H1 (cell line): ENCODE measurements at regions not wholly inside any gene's neighbourhood (a gene's known extent, or its start where the extent isn't known, plus 50 kb on each side); places are given as distances from the start of the nearest gene placed in this dataset.

Experiments
- CTCF ChIA-PET: fragments of 300-600 bp; sonication (Branson Sonifier 250); formaldehyde crosslinking; loops from one replicate; lab custom pipeline; 2021; ENCODE audit not compliant: partially characterized antibody; lab: Charles Lee
- POLR2A ChIA-PET: fragments of 300-600 bp; sonication (Branson Sonifier 250); formaldehyde crosslinking; loops from one replicate; lab custom pipeline; 2021; ENCODE audit warnings: inconsistent platforms; ENCODE audit not compliant: partially characterized antibody; lab: Charles Lee
- DNase-seq, 2 experiments: peaks; one replicate each; pipeline versions ENCODE4 v3.0.0 to v3.0.0-alpha.2; 2010 to 2022; ENCODE audit warnings: low spot score in 2 of 2, low read depth in 1 of 2, mixed read lengths in 1 of 2
- FAIRE-seq: peaks from 2 replicates; lab custom pipeline; 2011; peaks lifted over from hg19 to GRCh38; lab: Jason Lieb, UNC
- H2AFZ ChIP-seq: 2 replicates; pipeline ENCODE4 v1.8.1; 2012; ENCODE audit warnings: low read length, inconsistent platforms
- H2AK5ac ChIP-seq: 2 replicates; pipeline ENCODE4 v1.6.1; 2013; ENCODE audit warnings: low read depth, low read length
- H2BK120ac ChIP-seq: replicated peaks from 2 replicates; pipeline ENCODE3; 2013; ENCODE audit warnings: low read depth, low read length, inconsistent platforms
- H2BK12ac ChIP-seq: 2 replicates; pipeline ENCODE4 v1.6.1; 2013; ENCODE audit warnings: low read depth, low read length
- H2BK15ac ChIP-seq: 2 replicates; pipeline ENCODE4 v1.6.1; 2013; ENCODE audit warnings: low read length
- H2BK20ac ChIP-seq: 2 replicates; pipeline ENCODE4 v1.6.1; 2013; ENCODE audit warnings: low read length
- H2BK5ac ChIP-seq: 2 replicates; pipeline ENCODE4 v1.6.1; 2013; ENCODE audit warnings: low read depth, low read length
- H3K14ac ChIP-seq: 2 replicates; pipeline ENCODE4 v1.6.1; 2013; ENCODE audit warnings: inconsistent platforms; ENCODE audit not compliant: insufficient read length
- H3K18ac ChIP-seq: 2 replicates; pipeline ENCODE4 v1.6.1; 2013; ENCODE audit warnings: low read length; ENCODE audit errors: extremely low read depth
- H3K23ac ChIP-seq: 2 replicates; pipeline ENCODE4 v1.6.1; 2013; ENCODE audit warnings: inconsistent platforms; ENCODE audit not compliant: insufficient read length
- H3K23me2 ChIP-seq: 2 replicates; pipeline ENCODE4 v1.6.1; 2013; ENCODE audit warnings: low read depth, low read length
- H3K27ac ChIP-seq: 2 replicates; pipeline ENCODE4 v1.6.1; 2011; ENCODE audit warnings: low read depth, low read length, inconsistent platforms
- H3K27me3 ChIP-seq, 4 experiments: replicated peaks in 1 of 4; 1 replicate in 1 of 4; 2 replicates in 3 of 4; pipeline versions ENCODE4 v1.6.1 to v1.8.1; 2011 to 2013; ENCODE audit warnings: low read length in 3 of 4, mild to moderate bottlenecking in 3 of 4, inconsistent platforms in 2 of 4, mixed read lengths in 2 of 4, moderate library complexity in 1 of 4; ENCODE audit not compliant: control insufficient read depth in 3 of 4, insufficient read depth in 3 of 4; ENCODE audit errors: extremely low read depth in 1 of 4
- H3K36me3 ChIP-seq, 4 experiments: 2 replicates each; pipeline versions ENCODE4 v1.6.1 to v1.8.1; 2011 to 2013; ENCODE audit warnings: mild to moderate bottlenecking in 4 of 4, low read length in 3 of 4, moderate library complexity in 2 of 4, control low read depth in 1 of 4, inconsistent platforms in 1 of 4; ENCODE audit not compliant: insufficient read depth in 4 of 4, control insufficient read depth in 2 of 4
- H3K4ac ChIP-seq: replicated peaks from 2 replicates; pipeline ENCODE3; 2013; ENCODE audit warnings: low read length, low read depth, mixed read lengths, inconsistent platforms; ENCODE audit not compliant: insufficient read length
- H3K4me1 ChIP-seq, 4 experiments: replicated peaks in 1 of 4; 1 replicate in 1 of 4; 2 replicates in 3 of 4; pipeline versions ENCODE4 v1.6.1 to v1.8.1; 2011 to 2013; ENCODE audit warnings: low read length in 3 of 4, inconsistent platforms in 2 of 4, mixed read lengths in 1 of 4; ENCODE audit not compliant: insufficient read depth in 4 of 4, control insufficient read depth in 3 of 4
- H3K4me2 ChIP-seq, 2 experiments: 2 replicates each; pipeline versions ENCODE4 v1.6.1 to v1.8.1; 2011 to 2013; ENCODE audit warnings: low read depth in 2 of 2, low read length in 2 of 2, control low read depth in 1 of 2, inconsistent platforms in 1 of 2, mild to moderate bottlenecking in 1 of 2; ENCODE audit not compliant: insufficient read depth in 1 of 2
- H3K4me3 ChIP-seq, 4 experiments: fragments of 200-600, 300-600 bp in 1 of 4; sonication (generic), shearing (Covaris generic), sonication (Bioruptor Twin) in 1 of 4; 2 replicates each; pipeline versions ENCODE4 v1.5.1 to v1.8.1; 2011 to 2016; ENCODE audit warnings: low read length in 4 of 4, low read depth in 3 of 4, control low read depth in 2 of 4, inconsistent platforms in 2 of 4, mild to moderate bottlenecking in 2 of 4, mixed read lengths in 1 of 4, moderate library complexity in 1 of 4; ENCODE audit not compliant: insufficient read depth in 2 of 4; ENCODE audit errors: extremely low read depth in 1 of 4
- H3K56ac ChIP-seq: replicated peaks from 2 replicates; pipeline ENCODE3; 2013; ENCODE audit warnings: low read depth, mild to moderate bottlenecking, mixed read lengths, low read length, inconsistent platforms; ENCODE audit not compliant: insufficient read length
- H3K79me1 ChIP-seq: 2 replicates; pipeline ENCODE4 v1.6.1; 2013; ENCODE audit warnings: low read depth, low read length, control low read depth
- H3K79me2 ChIP-seq, 2 experiments: 2 replicates each; pipeline versions ENCODE4 v1.6.1 to v1.8.1; 2012 to 2013; ENCODE audit warnings: low read length in 2 of 2, mild to moderate bottlenecking in 2 of 2, inconsistent platforms in 1 of 2; ENCODE audit not compliant: insufficient read depth in 2 of 2, control insufficient read depth in 1 of 2
- H3K9ac ChIP-seq, 4 experiments: replicated peaks in 1 of 4; 1 replicate in 1 of 4; 2 replicates in 3 of 4; pipeline versions ENCODE4 v1.6.1 to v1.8.1; 2011 to 2013; ENCODE audit warnings: low read depth in 3 of 4, low read length in 3 of 4, control low read depth in 2 of 4, mild to moderate bottlenecking in 2 of 4, moderate library complexity in 2 of 4, inconsistent platforms in 1 of 4; ENCODE audit errors: extremely low read depth in 1 of 4
- H3K9me3 ChIP-seq, 2 experiments: 2 replicates each; pipeline versions ENCODE4 v1.6.1 to v1.8.1; 2012 to 2013; ENCODE audit warnings: mild to moderate bottlenecking in 2 of 2, moderate library complexity in 2 of 2, control low read depth in 1 of 2, inconsistent platforms in 1 of 2, low read depth in 1 of 2, low read length in 1 of 2, mixed read lengths in 1 of 2; ENCODE audit not compliant: insufficient read depth in 2 of 2
- H4K20me1 ChIP-seq, 2 experiments: replicated peaks in 1 of 2; 2 replicates each; pipeline versions ENCODE3 to v1.8.1; 2011 to 2013; ENCODE audit warnings: inconsistent platforms in 2 of 2, low read length in 2 of 2, mild to moderate bottlenecking in 1 of 2; ENCODE audit not compliant: insufficient read depth in 2 of 2, control insufficient read depth in 1 of 2
- H4K5ac ChIP-seq: 2 replicates; pipeline ENCODE4 v1.6.1; 2013; ENCODE audit warnings: low read length, low read depth, mixed read lengths, inconsistent platforms; ENCODE audit not compliant: insufficient read length
- H4K8ac ChIP-seq: 2 replicates; pipeline ENCODE4 v1.8.0; 2013; ENCODE audit warnings: mild to moderate bottlenecking, moderate library complexity, low read length, inconsistent platforms; ENCODE audit not compliant: insufficient read depth; ENCODE audit errors: extremely low read depth
- H4K91ac ChIP-seq: replicated peaks from 2 replicates; pipeline ENCODE3; 2013; ENCODE audit warnings: low read length, mixed read lengths, inconsistent platforms; ENCODE audit not compliant: insufficient read length
- CEBPB ChIP-seq: IDR thresholded peaks from 2 replicates; pipeline ENCODE4 v1.6.1; 2012; ENCODE audit warnings: low read depth, low read length
- JUND ChIP-seq: IDR thresholded peaks from 2 replicates; pipeline ENCODE4 v1.6.1; 2011; ENCODE audit warnings: mild to moderate bottlenecking, improper control_type of control experiment, low read length
- WGBS, 2 experiments: shearing (Covaris generic) in 1 of 2; methylation state at CpG; one replicate each; pipeline versions ENCODE4 v1.1.6 to v1.1.7; 2013 to 2015; ENCODE audit warnings: low lambda C conversion rate in 2 of 2, mixed read lengths in 2 of 2, inconsistent platforms in 1 of 2, low coverage in 1 of 2, missing lambda C conversion rate in 1 of 2; ENCODE audit not compliant: insufficient replicate concordance in 2 of 2, insufficient coverage in 1 of 2, insufficient read length in 1 of 2; ENCODE audit errors: extremely low coverage in 1 of 2, missing lambda C conversion rate in 1 of 2; 5-methylcytosine and 5-hydroxymethylcytosine counted together

DNA sequence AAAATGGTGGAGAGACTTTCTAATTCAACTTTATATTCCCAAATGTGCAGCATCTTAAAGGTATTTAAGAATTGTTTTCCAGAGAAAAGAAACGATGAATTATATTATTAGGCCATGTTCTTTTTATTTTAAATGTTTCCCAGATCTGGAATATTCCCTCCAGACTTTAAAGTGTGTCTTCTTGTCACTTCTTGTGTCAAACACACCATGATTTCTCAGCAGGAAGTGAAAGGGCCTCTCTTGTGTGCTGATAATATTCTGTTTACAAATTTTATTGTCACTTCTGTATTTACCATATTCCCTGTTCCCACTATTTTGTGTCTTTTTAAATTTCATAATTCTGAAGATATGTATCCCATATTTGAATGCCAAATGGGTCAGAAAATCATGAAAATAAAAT, 455.0 kb upstream of the FLRT2 start:
- Histone ChIP-seq H3K36me3 (no peaks in the 10 kb centered on the region), H3K4me3 (no peak overlapping the region), H2AFZ (no peak overlapping the region), H3K14ac (no peak overlapping the region), H4K20me1 (no peaks in the 10 kb centered on the region), H3K4ac (no peak overlapping the region), H2BK15ac (no peak overlapping the region), H3K9me3 (no peaks in the 10 kb centered on the region), H3K9ac (no peak overlapping the region), H3K56ac (no peak overlapping the region), H3K18ac (no peak overlapping the region), H2BK5ac (no peak overlapping the region), H3K79me1 (no peaks in the 10 kb centered on the region), H3K23me2 (no peaks in the 10 kb centered on the region; the same call in 1 of the 2 replicates), H3K23ac (no peak overlapping the region), H3K27ac (no peak overlapping the region), H2BK120ac (no peak overlapping the region), H3K79me2 (no peaks in the 10 kb centered on the region), H3K4me1 (no peaks in the 10 kb centered on the region), H2BK12ac (no peak overlapping the region), H3K4me2 (no peak overlapping the region), H4K5ac (no peak overlapping the region), H3K27me3 (no peaks in the 10 kb centered on the region), H4K8ac (no peak overlapping the region), H4K91ac (no peak overlapping the region), H2AK5ac (no peak overlapping the region), H2BK20ac (no peak overlapping the region)
- ChIA-PET CTCF (no interaction called here), POLR2A (no interaction called here)
- no peak for DNase-seq
- FAIRE-seq = no peak
- WGBS, 2 experiments = 77% methylated on average over 1 of the region's 1 CpG; no CpG with 5 or more reads in 1 of the 2 experiments
- TF ChIP-seq CEBPB (no peak), JUND (no peak)
